ENCODE measurements at regions not wholly inside any gene's neighbourhood (a gene's known extent, or its start where the extent isn't known, plus 50 kb on each side); places are given as distances from the start of the nearest gene placed in this dataset.

GRCh38 chr15:39298271-39298962 is 282.5 kb upstream of the THBS1 start:
- no peak for TF ChIP-seq EZH2phosphoT487 (IDR thresholded peaks at IDR 0.05; ENCODE audit: low read length)
- no peak for TF ChIP-seq CTCF (IDR thresholded peaks at IDR 0.05; ENCODE audit: low read length)
- no peak for TF ChIP-seq EZH2 (optimal IDR thresholded peaks at IDR 0.05; ENCODE audit: low read depth, low read length)

All from MM.1S (cell line).